Pons (tissue), 1 donor: ENCODE measurements at regions not wholly inside any gene's neighbourhood (a gene's known extent, or its start where the extent isn't known, plus 50 kb on each side); places are given as distances from the start of the nearest gene placed in this dataset.

Source experiments
- DNase-seq: peaks from one replicate; pipeline ENCODE4 v3.0.0-alpha.2; 2016; ENCODE audit warnings: low spot score

DNA sequence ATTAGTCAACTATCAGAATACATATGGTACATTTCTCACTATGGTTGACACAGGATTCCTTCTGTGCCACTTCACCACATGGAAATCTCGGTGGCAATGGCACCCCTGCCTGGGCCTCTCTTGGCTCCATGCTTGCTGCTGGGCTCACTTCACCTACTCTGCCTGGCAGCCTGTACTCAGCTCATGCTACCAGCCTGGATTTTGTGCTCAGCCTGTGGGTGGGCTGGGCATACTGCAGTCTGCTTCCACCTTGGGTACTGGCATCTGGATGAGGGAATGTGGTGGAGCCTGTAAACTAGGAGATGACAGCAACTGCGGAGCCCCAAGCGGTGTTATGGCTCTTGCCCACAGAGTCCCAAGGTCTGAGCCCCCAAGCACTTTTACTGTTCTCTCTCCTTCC lies 604.1 kb downstream of the MTRR start:
- no peak for DNase-seq

DNA sequence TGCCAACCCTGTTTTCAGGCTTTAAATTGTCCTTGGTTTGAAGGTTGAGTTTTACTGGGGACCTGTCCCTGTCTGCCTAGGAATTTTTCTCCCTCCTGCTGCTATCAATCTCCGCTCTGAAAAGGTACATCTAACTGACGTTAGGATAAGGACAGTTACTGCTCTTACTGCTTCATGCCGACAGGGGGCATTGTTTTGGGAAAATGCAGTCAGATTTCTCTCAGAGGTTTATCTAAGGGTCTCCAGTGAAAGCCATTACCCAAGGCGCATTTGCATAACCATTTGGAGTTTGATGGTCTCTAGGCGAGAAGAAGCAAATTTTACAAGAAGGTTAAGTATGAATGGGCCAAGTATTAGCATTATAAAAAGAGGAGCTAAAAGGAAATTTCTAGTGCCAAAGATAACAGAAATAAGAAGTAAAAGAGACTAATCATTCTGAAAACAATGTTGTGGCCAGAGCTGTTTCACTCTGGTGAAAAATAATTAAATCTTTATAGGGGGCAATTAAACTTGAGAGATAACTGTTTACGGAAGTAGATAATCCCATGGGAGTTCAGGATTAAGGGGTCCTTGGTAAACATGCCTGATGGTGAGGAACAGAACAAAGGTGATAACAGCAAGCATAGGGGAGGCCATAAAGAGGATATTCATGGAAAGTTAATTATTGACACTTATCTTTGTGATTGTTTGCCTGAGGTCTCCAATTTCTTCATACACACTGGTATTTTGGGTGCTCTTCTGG lies 605.0 kb downstream of the MTRR start:
- DNase-seq, result no peak

DNA sequence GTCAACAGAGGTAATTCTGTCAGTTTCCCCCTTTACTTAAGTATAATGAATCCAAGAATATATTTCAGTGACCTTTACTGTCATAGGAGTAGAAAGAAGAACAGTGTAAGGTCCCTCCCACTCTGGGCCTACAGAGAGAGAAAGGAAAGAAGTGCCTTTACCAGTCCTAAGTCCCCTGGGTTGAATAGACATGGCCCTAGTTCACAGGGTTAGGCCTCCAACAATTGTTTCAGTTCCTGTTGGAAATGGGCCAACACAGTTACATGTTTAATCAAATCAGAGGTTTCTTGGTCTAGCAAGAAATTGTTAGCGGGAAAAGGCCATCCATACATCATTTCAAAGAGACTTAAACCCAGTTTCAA lies 605.6 kb downstream of the MTRR start:
- DNase-seq, result no peak

GRCh38 chr5:8478326-8478725 lies 609.4 kb downstream of the MTRR start:
- no peak for DNase-seq

DNA sequence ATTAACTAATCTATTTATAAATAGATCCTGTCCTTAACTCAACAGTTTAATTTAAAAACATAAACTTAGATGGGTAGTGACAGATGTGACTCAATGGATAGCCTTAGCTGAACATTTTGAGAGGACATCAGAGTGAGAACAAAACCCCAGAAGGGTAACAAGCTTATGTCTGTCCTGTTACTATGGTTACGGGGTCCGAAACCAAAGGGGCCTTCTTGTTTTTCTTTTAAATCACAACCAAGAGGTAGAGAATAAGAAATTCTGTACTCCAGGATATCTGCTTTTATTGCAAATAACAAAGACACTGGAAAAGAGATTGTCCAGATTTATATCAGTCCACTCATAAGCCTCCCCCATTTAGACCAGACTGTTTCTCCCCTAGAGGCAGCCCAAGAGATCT lies 612.1 kb downstream of the MTRR start:
- no peak for DNase-seq

DNA sequence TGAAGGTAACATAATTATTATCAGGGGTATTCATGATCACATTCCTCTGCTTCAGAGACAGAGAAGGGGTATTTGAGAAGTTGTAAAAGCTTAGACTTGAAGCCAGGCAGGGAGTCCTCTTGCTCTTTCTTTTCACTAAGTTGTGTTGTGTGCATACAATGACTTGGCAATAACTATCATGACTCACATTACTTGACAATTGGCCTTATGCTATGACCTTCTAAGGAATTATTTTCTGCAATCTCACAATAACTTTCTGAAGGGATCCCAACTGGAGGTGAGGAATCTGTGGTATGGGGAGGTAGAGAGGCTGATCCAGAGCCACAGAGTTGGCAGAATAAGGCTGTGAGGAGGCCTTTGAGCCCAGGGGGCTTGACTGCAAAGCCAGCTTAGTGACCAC lies 622.3 kb downstream of the MTRR start:
- no peak for DNase-seq

DNA sequence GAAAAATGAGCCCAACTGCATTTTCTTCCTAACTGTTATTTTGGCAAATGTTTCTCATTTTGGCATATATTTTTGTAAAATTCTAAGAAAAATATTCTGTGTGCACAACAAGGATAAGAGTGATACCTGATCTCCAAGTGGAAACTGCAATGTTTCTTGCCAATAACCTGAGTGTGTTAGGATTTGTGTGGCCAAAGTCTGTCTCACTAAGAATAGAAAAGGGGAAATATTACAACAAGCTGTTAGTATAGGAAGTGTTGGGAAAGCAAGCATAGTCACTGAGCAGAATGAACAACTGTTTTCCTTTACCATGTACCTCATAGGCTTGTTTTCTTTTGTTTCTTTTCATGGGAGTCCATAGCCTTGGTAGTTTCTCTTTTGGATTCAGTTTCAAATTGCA lies 624.2 kb downstream of the MTRR start:
- no peak for DNase-seq

DNA sequence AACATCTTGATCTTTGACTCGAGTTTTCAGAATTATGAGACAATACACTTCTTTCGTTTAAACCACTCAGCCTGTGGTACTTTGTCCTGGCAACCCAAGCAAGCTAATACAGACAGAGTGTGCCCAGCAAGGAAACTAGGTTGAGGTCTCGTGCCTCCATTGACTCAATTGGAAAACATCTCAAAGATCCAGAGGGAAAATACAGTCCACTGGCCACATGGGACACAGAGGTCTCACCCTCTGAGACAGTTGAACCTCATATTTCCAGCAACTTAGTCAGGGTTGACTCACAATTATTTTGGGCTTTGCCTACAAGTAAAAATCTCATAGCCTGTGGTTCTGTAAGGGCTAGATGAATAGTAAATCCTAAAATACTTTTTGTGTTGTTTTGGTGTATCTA lies 631.5 kb downstream of the MTRR start:
- no peak for DNase-seq

DNA sequence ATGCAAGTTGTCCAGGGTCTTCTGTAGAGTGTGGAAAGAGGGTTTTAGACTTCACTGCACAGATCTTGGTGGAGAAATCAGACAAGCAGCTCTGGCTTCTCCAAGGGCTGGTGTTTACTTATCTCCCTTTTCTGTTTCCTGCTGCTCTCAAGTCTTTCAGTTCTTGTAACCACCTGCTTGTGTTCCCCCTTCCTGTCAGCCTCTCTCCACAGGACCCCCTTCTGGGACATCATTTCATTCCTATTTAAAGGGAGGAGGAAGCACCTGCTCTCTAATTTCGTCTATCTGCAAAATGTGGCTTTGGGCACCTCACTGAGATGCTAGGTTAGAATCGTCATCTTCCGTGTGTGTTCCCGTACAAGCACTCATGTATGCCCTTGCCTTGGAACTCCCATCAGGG lies 636.2 kb downstream of the MTRR start:
- no peak for DNase-seq

DNA sequence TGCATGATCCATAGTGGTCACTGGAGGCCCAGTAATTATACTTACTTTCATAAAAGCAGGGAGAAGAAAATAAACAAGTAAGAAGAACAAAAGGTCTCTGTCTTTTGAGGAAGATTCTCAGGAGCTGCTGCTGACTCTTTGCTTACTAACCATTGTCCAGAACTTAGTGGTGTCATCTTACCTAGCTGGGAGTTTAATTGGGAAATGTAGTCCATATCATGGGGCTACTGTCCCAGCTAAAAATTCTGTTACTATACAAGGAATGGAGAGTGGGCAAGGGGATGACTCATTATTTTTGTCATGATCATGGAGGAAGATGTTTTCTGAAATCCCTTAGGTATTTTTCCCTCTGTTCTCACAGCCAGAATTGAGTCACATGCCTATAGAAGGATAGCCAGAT lies 639.3 kb downstream of the MTRR start:
- no peak for DNase-seq

DNA sequence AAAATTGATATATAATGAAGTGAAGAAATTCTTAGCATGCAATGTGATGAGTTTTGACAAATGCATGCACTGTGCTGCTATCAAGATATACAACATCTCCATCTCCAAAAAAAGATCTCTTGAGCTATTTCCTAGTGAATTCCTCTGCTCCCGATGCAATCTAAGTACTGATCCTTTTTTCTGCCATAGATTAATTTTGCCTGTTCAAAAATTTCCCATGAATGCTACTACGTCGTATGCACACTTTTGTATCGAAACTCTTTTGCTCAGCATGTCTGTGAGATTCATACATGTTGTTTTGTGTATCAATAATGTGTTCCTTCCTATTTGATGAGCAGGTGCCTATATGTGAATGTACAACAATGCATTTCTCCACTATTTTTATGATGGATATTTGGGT lies 647.4 kb downstream of the MTRR start:
- DNase-seq, result no peak

- DNase-seq, result no peak
These were observed 648.5 kb downstream of the MTRR start for GRCh38 chr5:8517456-8517855.

DNA sequence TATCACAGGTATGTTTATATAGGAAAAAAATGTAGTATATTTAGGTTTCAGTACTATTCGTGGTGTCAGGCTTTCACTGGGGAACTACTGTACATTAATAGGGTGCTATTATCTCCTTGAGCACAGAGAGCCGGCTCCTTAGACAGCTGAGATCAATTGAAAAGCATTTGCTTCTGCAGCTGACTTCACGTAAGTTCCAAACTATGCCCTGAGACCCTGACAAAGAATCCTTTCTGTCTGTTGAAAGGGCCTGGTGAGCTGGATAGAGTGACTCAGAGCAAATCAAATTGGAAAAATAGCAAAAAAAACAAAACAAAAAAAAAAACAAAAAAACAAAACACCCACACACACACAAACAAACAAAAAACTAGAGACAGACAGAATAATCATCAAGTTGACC lies 652.0 kb downstream of the MTRR start:
- peak; percentile 11 for DNase-seq

DNA sequence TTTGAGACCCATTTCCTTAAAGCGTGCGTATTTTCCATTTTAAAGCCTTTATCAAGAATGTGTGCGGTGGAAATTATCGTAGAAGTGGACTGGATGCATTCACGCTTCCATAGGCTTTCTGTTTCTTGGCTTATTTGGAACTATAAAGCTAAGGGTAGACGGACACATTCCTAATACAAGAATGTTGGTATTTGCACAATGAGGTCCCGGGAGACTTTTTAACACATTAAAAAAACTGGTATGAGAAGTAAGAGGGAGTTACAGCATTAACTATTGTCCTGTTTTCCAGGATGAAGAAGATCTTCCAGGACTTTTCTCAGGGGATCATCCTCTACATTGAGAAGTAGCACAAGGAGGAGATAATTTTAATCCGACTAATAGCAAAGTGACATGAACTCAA lies 653.0 kb downstream of the MTRR start:
- DNase-seq, result no peak

GRCh38 chr5:8522646-8523045 lies 653.7 kb downstream of the MTRR start:
- DNase-seq, result no peak

GRCh38 chr5:8523501-8523900 lies 654.6 kb downstream of the MTRR start:
- no peak for DNase-seq

GRCh38 chr5:8525819-8526218 lies 656.9 kb downstream of the MTRR start:
- no peak for DNase-seq

GRCh38 chr5:8528106-8528505 lies 659.2 kb downstream of the MTRR start:
- DNase-seq, result no peak

- no peak for DNase-seq
These were observed 669.9 kb downstream of the MTRR start for GRCh38 chr5:8538821-8539220.

GRCh38 chr5:8540317-8540716 lies 671.4 kb downstream of the MTRR start:
- no peak for DNase-seq

GRCh38 chr5:8550921-8551320 lies 682.0 kb downstream of the MTRR start:
- no peak for DNase-seq

GRCh38 chr5:8553364-8553763 lies 684.4 kb downstream of the MTRR start:
- DNase-seq, result no peak

- no peak for DNase-seq
These were observed 688.8 kb downstream of the MTRR start for GRCh38 chr5:8557728-8558127.

DNA sequence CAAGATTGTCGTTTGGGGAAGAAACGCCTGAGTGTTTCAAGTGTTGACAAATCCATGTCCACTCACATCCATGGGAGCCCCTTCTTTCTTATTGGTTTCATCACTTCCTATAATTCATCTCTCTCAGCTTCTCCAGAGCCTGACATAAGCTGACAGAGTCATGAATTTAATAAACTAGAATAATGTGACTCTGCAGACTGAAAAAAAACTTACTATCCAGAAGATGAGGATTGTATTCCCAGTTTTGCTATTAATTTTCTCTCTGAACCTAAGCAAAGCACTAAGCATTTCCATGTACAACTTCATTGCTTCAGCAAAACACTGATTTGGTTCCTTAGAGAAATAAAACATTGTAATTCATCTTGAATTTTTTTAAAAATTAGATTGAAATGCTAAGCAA lies 691.8 kb downstream of the MTRR start:
- no peak for DNase-seq
